GM18498 (cell line): ENCODE measurements at regions not wholly inside any gene's neighbourhood (a gene's known extent, or its start where the extent isn't known, plus 50 kb on each side); places are given as distances from the start of the nearest gene placed in this dataset.

Experiments
- ATAC-seq: cut with Tn5 transposase; IDR thresholded peaks from one replicate; pipeline ENCODE4 v1.9.1; 2021; ENCODE audit warnings: mild to moderate bottlenecking, moderate library complexity; ENCODE audit not compliant: unreplicated experiment

DNA sequence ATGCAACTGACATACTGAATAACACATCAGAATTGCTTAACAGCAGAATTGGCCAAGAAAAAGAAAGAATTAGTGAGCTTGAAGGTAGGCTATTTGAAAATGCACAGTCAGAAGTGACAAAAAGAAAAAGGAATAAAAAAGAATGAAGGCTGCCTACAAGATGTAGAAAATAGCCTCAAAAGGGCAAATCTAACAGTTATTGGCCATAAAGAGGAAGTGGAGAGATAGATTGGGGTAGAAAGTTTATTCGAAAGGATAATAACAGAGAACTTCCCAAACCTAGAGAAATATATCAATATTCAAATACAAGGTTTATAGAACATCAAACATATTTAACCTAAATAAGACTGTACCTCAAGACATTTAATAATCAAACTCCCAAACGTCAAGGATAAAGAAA lies 67.5 kb downstream of the ATP6V1G3 start:
- no peak for ATAC-seq

DNA sequence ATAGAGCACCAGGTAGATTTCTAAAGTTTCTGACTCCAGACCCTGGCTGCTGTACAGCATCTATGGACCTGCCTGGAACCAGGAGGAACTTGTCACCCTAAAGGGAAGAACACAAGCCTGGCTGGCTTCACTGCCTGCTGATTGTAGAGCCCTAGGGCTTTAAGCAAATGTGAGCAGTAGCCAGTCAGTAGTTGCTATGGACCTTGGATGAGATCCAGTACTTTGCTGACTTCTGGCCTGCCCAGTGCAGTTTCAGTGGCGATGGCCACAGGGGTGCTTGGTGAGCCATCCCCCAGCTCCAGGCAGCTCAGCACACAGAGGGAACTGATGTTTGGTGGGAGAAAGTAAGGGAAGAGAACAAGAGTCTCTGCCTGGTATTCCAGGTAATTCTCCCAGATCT lies 68.4 kb downstream of the ATP6V1G3 start:
- no peak for ATAC-seq

DNA sequence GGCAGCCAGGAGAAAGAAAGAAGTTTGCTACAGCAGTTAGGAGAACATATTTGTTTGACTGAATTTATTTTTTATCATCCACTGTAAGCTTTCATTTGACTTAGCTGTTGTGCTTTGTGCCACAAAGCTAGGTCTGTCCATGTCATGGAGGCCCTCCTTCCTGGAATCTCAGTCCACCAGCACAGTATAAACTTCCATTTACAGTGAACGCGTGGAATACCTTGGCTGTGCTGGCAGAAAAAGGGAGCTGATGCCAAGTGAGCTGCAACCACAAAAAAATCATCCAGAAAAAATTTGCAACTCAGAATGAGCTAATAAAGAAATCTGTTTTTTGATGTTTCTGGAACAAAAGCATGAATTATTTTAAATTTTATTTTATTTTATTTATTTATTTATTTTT lies 72.6 kb downstream of the ATP6V1G3 start:
- no peak for ATAC-seq

DNA sequence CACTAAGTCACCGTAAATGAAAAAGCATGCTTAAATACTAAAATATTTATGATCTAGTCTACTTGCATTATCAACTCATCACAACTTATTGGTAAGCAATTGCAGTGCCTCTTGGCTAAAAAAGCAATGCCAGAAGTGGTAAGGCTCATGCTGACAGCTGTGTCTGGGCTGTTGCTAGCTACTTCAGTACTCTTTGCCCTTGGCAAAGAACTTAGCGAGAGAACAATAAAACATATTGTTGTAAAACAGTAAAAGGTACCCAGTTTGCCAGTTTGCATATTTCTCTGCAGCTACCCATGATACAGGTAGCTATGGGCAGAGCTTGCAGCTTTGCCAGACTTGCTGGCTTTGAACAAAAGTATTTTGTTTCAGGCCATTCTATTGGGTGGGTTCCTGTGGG lies 73.1 kb downstream of the ATP6V1G3 start:
- no peak for ATAC-seq

DNA sequence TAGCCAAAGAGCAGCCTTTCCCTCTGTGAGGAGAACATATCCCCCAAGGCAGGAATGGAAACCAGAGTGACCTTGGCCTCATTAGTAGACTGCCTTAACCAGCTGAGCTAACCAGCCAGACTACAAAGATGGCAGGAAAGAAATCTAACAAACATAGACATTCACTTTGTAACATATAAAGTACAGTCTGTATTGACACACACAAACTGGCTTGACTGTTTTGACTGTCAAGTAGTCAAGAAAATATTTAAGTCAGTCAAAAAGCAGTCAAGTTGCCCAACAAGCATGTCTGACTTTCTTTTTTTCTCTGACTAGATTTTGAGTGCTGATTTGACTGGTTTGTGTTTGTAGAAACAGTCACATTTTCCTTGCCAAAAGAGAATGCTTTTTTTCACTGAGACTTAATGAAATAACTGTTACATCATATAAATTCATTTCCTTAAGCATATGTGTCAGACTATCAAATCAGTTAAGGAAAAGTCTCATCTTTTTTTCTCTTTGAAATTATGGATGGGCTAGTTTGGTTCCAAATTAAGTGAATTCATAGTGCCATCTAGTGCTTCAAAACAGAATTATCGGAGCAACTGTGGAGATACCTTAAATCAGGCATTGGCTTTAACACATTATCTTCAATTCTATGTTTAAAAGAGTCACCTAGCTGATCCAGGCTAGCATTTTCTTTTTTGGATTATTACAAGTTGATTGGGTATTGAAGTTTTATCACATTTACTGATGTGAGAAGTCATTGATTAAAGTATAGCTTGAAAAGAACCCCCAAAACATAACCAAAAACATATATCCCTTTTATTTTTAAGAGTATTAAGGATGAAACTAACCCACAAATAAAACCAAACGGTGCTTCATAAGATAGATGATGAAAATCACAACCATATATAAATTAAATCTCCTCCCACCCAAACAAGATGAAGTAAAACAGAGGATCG lies 75.0 kb downstream of the ATP6V1G3 start:
- ATAC-seq: peak; percentile 69

DNA sequence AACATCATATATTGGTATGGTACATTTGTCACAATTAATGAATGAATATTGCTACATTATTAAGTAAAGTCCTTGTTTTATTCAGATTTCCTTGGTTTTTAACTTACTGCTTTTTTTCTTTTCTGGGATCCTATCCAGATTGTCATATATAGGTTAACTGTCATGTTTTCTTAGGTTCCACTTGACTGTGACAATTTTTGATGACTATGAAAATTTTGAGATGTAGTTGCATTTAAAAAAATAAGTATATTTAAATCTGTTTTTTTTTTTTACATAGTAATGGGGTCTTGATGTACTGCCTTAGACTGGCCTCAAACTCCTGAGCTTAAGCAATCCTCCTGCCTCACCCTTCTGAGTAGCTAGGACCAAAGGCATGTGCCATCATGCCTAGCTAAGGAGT lies 76.8 kb downstream of the ATP6V1G3 start:
- no peak for ATAC-seq

DNA sequence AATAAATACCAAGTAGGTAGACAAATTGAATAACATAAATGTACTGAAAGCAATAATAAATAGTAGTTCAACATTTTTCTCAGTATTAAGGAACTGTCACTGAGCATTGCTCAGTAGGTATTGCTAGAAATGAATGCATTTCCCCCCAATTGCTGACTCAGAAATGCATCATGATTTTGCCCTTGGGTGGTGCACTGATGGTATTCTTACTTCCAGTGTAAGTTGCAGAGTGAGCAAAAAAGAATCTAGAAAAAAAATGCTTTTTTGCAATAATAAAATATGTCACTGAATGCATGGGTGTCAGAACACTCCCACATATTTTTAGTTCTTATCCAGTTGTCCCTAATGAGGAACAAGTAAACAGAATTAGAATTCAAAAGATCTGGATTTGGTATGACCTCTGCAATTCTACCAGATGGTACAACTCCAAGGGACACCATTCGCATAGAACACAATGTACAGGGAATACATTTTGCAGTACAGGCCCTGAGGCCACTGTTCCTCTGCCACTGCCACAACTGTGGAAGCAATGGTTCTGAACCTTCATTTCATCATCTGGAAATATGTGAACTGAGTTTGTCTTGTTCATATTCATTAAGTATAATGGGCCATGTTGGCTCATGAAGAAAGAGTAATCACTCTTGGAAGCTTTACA lies 78.0 kb downstream of the ATP6V1G3 start:
- no peak for ATAC-seq

DNA sequence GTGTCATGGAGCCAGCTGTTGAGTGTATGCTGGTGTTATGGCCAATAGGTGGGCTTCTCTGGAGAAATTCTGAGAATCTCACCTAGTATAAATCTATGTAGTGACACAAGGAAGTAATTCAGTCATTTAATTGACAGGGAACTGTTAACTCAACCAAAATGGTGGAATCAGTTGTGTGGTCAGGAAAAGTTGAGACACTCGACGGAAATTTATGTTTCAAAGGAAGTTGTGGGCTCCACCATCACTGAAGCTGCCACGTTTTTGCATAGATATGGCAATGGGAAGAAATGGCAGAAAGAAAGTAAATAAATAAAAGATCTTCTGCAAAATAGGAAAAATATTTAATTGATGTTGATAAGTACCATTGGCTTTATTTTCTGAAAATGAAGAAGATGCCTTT lies 84.5 kb downstream of the ATP6V1G3 start:
- no peak for ATAC-seq

DNA sequence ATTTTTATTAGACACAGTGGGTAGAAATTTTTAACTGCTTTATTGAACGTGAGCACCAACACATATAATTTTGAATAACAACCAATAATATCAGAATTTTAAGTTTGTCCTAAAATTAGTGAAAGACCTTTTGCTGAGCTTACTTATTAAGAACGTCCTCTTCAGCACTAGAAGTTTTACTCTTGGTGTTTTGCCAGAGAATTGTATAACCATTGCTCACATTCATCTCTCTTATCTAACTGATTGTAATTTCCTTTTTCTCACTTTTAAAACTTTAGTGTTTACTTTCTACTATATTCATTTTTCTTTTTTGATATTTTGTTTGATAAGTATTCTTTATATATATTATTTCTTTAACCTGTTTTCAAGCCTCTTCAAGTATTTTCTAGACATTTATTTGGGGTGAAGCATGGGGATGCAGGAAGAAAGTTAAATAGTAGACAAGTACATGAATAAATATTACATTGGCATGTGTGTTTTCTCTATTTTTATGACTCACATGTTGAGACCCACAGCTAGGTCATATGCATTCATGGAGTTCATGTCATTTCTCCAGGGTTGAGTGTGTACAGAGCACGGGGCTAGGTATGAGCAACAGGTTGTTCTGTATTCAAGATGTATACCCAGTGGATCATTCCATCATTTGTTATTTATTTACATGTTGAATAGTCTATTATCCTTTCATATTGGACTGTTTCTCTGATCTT lies 90.6 kb downstream of the ATP6V1G3 start:
- ATAC-seq: no peak

DNA sequence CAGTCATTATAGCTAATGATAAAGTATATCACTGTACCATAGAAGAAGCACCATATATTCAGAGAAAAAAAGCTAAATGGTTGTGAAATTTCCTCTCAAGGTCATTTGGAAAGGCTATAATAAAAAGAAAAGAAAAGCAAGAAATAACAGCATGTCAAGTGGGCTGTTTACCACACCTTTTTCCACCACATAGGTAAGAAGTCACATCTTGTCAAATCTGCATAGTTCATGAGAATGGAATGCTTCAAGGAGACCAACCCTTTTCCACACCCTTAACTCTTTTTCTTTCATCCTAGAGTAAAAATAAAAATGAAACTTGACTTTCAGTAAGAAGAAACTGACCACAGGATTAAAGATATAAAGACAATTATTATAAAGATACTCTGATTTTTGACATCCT lies 91.2 kb downstream of the ATP6V1G3 start:
- ATAC-seq: no peak

DNA sequence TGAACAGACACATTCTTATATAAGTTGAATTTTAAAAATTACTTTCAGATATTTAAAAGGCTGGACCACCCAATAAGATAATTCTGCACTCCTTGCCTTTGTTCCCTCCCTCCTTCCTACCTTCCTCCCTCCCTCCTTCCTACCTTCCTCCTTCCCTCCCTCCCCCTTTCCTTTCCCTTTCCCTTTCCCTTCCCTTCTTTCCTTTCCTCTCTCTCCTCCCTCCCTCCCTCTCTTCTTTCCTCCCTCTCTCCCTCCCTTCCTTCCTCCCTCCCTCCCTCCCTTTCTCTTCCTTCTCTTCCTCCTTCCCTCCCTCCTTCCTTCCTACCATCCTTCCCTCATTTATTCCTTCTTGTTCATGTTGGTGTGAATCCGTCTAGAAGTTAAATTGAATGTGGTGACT lies 93.0 kb downstream of the ATP6V1G3 start:
- no peak for ATAC-seq

DNA sequence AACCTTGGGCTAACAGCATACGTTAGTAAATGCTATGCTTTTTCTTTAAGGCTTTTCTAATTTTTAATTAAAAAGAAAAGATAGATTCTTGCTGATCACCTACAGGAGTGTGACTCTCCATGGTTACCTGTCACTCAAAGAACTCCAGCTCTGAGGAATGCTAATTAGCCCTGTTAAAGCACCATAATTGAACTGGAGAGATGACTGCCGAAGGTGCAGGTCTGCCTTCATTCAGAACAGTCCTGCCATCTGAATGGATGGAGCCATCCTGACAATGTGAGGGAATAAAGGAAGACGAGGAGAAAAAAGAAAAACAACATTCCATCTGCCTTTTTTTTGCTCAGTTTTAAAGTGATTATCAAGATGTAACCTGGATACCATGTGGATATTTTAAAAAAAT lies 94.6 kb downstream of the ATP6V1G3 start:
- ATAC-seq: no peak

DNA sequence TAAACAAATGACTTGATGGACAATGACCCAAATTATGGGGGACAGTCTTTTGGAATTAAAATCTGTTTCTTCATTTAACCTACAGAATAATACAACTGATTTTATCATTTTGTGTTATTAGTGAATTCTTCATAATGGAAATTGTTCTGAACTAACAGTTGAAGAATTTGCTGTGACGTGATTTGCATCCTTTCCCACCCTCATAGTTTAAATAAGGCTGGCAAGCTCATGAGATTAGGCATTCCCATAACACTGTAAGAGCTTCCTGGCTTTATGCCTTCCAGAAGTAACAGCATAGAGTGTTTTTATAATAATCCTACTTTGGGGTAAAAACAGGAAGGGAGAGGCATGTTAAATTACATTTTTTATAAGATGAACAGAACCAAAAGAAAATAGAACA lies 95.7 kb downstream of the ATP6V1G3 start:
- ATAC-seq: no peak

DNA sequence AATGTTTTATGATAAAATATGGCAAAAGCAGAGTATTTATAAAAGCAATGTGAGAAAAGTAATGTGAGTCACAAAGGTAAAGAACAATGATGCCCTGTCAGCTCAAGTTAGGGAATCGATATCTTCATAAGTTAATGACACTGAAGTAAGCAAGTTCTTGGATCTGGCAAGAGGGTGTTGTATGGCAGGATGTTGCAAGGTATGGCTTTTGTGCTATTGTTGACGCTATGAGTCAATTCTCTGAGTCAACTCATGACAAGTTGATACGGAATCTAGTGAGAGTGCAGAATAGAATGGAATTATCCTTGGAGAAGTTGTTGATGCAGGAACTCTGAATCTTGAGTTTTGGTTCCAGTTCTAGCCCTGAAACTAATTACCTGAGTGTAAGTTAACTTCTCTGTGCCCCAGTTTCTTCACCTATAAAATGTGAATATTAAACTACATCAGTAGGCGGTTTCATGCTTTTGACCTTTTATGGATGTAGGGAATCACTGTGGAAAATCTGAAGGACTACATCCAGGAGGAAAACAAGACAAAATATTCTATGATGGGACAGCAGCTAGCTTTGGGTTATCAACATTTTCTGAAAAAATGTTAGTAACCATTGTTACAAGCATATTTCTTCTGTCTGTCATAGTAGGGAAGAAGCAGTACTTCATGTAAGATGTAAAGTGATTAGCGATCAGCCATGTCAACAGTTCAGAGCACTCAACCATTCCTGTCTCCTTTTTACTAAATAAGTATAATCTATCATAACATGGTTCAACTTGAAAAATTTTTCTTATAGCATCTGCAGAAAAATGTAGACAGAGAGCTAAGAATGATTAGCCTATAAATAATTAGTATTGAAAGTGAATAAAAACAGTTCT lies 96.9 kb downstream of the ATP6V1G3 start:
- ATAC-seq: no peak

DNA sequence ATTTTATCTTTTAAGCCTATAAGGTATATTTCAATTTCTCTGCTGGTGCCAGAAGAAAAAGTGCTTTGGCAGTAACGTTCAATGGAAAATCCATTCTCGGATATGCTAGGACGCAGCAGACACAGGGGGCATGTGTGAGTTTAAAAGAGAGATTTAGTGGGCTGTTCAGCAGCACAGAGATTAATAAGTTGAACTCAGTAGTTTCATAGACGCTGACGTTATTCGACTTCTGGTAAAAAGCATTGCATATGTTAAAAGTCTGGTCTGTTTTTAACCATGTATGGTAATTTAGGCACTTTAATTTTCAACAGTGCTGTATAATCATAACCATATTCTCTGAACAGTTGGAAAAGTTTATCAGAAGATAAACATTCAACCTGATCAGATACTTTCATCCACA lies 99.6 kb downstream of the ATP6V1G3 start:
- no peak for ATAC-seq

DNA sequence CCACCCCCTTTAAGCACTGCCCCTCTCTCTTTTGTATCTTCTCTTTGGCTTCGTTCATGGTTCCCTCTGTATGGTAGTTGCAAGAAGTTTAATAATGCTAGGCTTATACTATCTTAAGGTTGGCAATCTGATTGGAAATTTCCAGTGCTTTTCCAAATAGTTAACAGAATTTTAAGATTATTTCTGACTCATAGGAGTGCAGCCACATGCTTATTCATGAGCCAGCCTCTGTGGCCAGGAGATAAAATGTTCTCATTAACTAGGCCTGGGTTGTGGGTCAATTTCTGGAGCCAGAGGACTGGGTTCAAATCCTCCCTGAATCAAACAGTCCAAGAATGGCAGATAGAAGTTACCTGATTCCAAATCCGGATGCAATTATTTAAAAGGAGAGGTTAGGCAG lies 103.1 kb downstream of the ATP6V1G3 start:
- ATAC-seq: no peak

DNA sequence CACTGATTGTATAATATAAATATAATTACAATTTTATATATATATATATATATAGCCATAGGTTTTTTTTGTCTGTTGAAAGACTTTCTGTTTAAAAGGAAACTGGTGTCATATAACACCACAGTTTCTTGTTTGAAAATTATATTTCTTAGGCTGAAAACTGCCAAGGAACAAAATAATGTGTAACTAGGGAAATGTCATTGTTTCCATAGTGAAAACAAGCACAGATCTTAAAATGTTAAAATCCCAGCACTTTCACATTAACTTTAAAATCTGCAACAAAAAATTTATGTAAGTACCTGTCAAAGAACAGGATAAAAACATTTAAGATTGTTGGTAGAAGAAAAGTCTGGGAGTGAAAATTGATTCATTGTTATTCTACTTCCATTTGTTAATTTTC lies 104.2 kb downstream of the ATP6V1G3 start:
- ATAC-seq: no peak

DNA sequence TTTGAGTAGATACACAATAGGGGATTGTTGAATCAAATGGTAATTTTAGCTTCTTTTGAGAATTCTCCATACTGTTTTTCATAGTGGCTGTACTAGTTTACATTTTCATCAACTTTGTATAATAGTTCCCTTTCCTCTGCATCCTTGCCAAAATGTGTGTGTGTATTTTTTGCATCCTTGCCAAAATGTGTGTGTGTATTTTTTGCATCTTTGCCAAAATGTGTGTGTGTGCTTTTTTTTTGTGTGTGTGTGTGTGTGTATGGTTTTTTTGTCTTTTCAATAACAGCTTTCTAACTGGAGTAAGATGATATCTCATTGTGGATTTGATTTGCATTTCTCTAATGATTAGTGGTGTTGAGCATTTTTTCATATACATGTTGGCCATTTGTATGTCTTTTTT lies 105.4 kb downstream of the ATP6V1G3 start:
- ATAC-seq: no peak

DNA sequence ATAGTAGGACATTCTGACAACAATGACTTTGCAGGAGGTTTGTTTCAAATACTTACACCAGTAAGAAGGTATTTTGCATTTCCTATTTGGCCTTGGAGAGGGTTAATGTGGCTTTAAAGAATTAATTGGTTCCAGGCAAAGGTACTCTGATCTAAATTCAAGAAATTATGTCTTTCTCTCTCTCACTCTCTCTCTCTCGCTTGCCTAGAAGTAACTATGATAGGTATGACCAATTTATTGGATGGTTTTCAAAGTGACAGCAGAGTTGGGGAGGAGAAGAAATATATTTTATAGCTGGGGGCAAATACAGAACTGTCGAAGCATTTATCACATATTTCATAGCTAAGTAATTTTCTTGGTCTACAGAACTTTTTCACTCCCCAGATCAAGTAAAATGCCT lies 116.0 kb downstream of the ATP6V1G3 start:
- ATAC-seq: no peak

DNA sequence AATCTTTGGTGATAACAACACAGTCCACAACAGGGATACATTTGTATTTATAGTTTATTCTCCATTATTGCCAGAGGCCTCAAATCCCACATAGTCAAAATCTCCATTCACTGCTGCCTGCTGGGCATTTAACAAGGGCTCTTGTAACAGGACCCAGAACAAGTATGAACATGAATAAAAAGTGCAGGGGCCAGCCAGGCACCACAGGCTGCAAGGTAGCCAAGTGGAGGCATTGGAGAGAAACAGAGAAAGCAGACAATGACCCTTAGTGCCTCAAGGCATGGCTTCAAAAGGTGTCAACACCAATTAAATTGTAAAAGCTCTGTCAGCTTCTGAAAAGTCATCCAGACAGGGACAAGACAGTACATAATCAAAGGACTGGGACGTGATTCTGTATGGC lies 116.8 kb downstream of the ATP6V1G3 start:
- ATAC-seq: no peak

DNA sequence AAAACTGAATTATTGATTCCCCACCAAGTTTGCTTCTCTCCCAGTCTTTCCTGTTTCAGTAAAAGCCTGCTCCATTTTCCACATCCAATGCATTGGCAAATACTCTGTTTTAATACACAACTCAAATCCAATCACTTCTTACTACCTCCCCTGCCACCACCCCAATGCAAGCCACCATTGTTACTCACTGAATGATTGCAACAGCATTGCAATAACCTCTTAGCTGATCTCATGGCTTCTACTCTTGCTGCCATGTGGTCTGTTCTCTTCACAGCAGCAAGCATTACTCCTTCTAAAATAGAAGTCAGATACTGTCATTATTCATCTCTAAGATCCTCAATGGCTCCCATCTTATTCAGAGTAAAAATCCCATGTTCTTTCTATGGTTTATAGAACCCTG lies 123.4 kb downstream of the ATP6V1G3 start:
- ATAC-seq: no peak
